SU-DHL-6 (cell line): ENCODE measurements at regions not wholly inside any gene's neighbourhood (a gene's known extent, or its start where the extent isn't known, plus 50 kb on each side); places are given as distances from the start of the nearest gene placed in this dataset.

ENCODE experiments used
- EZH2phosphoT487 ChIP-seq: fragments of 200-600 bp; sonication (generic), shearing (Covaris generic); conservative IDR thresholded peaks from 2 replicates; pipeline ENCODE4 v1.6.1; 2018; ENCODE audit warnings: mild to moderate bottlenecking, antibody characterized with exemption, low read length, moderate library complexity, mixed read lengths
- TF ChIP-seq, protein P1 (sequence below): fragments of 200-600 bp; sonication (generic); IDR thresholded peaks from one replicate; pipeline ENCODE4 v1.5.1; 2017; ENCODE audit warnings: antibody characterized with exemption, mild to moderate bottlenecking, low read length, moderate library complexity; ENCODE audit not compliant: insufficient read depth, poor library complexity, severe bottlenecking

DNA sequence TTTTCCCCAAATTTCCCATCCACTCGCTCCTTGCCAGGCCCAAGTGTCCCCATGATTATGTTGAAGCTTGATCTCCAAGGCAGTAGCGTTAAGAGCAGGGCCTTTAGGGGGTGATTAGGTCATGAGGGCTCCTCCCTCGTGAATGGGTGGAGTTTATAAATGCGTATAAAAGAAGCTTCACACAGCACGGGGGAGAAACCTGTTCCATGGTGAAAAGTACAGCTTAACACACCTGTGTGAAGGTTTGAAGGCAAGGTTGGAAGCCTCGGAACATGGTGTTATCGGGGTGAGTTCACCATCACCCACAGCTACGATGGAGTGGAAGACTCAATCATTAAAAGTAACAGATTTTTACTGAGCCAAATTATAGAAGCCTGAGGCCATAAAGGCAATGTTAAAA, 137.4 kb upstream of the ALKAL2 start:
- TF ChIP-seq, protein P1, sequence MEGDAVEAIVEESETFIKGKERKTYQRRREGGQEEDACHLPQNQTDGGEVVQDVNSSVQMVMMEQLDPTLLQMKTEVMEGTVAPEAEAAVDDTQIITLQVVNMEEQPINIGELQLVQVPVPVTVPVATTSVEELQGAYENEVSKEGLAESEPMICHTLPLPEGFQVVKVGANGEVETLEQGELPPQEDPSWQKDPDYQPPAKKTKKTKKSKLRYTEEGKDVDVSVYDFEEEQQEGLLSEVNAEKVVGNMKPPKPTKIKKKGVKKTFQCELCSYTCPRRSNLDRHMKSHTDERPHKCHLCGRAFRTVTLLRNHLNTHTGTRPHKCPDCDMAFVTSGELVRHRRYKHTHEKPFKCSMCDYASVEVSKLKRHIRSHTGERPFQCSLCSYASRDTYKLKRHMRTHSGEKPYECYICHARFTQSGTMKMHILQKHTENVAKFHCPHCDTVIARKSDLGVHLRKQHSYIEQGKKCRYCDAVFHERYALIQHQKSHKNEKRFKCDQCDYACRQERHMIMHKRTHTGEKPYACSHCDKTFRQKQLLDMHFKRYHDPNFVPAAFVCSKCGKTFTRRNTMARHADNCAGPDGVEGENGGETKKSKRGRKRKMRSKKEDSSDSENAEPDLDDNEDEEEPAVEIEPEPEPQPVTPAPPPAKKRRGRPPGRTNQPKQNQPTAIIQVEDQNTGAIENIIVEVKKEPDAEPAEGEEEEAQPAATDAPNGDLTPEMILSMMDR, result no peak
- TF ChIP-seq EZH2phosphoT487, result no peak
